IMR-90 (cell line): ENCODE measurements at regions not wholly inside any gene's neighbourhood (a gene's known extent, or its start where the extent isn't known, plus 50 kb on each side); places are given as distances from the start of the nearest gene placed in this dataset.
"Not testable (repeated sequence)": the region's sequence is repeated elsewhere in the genome, so short reads cannot be mapped to it uniquely, and the experiment has no call there.

ENCODE experiments used
- ATAC-seq: fragments of 200-7000 bp; cut with Tn5 transposase; 2 replicates; pipeline ENCODE4 v1.9.1; 2020; ENCODE audit warnings: low read depth, mild to moderate bottlenecking, moderate library complexity
- BruUV-seq: library from RNA; stranded (reverse); fragments of 400-500 nt; replicated peaks from 2 replicates; lab custom pipeline; 2021; lab: Mats Ljungman, UMichigan
- CTCF ChIA-PET: fragments of 300-600 bp; formaldehyde crosslinking; extraction: SDS; loops from one replicate; lab custom pipeline; 2021; ENCODE audit warnings: antibody characterized with exemption; lab: Yijun Ruan, JAX
- POLR2A ChIA-PET: fragments of 300-600 bp; sonication (Branson Sonifier 250); formaldehyde crosslinking; loops from one replicate; lab custom pipeline; 2022; ENCODE audit warnings: antibody characterized with exemption; ENCODE audit not compliant: unreplicated experiment; lab: Charles Lee
- DNase-seq: peaks from one replicate; pipeline ENCODE4 v3.0.0; 2013
- H2AFZ ChIP-seq: replicated peaks from 2 replicates; pipeline ENCODE3; 2013; ENCODE audit warnings: low read length, mild to moderate bottlenecking; ENCODE audit not compliant: poor library complexity
- H2AK5ac ChIP-seq: 2 replicates; pipeline ENCODE4 v1.6.1; 2013; ENCODE audit warnings: low read depth, low read length, inconsistent platforms
- H2AK9ac ChIP-seq: replicated peaks from 2 replicates; pipeline ENCODE3; 2013; ENCODE audit warnings: mild to moderate bottlenecking, low read depth, low read length, moderate library complexity; ENCODE audit not compliant: poor library complexity
- H2BK120ac ChIP-seq: 2 replicates; pipeline ENCODE4 v1.6.1; 2013; ENCODE audit warnings: low read depth, low read length, inconsistent platforms
- H2BK15ac ChIP-seq: 3 replicates; pipeline ENCODE4 v1.6.1; 2013; ENCODE audit warnings: low read depth, low read length, inconsistent platforms
- H2BK20ac ChIP-seq: 2 replicates; pipeline ENCODE4 v1.6.1; 2013; ENCODE audit warnings: low read depth, mild to moderate bottlenecking, inconsistent platforms, low read length, moderate library complexity
- H2BK5ac ChIP-seq: 2 replicates; pipeline ENCODE4 v1.6.1; 2013; ENCODE audit warnings: mild to moderate bottlenecking, low read depth, low read length, inconsistent platforms; ENCODE audit not compliant: poor library complexity, severe bottlenecking
- H3K14ac ChIP-seq: replicated peaks from 2 replicates; pipeline ENCODE4 v1.6.1; 2013; ENCODE audit warnings: low read depth, low read length, inconsistent platforms
- H3K18ac ChIP-seq: 2 replicates; pipeline ENCODE4 v1.6.1; 2013; ENCODE audit warnings: low read depth, low read length, control low read depth
- H3K23ac ChIP-seq: 2 replicates; pipeline ENCODE4 v1.6.1; 2013; ENCODE audit warnings: low read depth, low read length, inconsistent platforms
- H3K27ac ChIP-seq: 2 replicates; pipeline ENCODE4 v1.5.1; 2013; ENCODE audit warnings: mild to moderate bottlenecking, control low read depth, low read length; ENCODE audit not compliant: insufficient read depth
- H3K27me3 ChIP-seq: 2 replicates; pipeline ENCODE4 v1.6.1; 2013; ENCODE audit warnings: low read length; ENCODE audit not compliant: control insufficient read depth, insufficient read depth
- H3K36me3 ChIP-seq: 2 replicates; pipeline ENCODE4 v1.6.1; 2013; ENCODE audit warnings: low read length, mixed read lengths; ENCODE audit not compliant: control insufficient read depth, insufficient read depth
- H3K4ac ChIP-seq: 2 replicates; pipeline ENCODE4 v1.6.1; 2013; ENCODE audit warnings: low read depth, low read length, inconsistent platforms
- H3K4me1 ChIP-seq: 2 replicates; pipeline ENCODE4 v1.6.1; 2013; ENCODE audit warnings: low read length, mixed read lengths; ENCODE audit not compliant: control insufficient read depth, insufficient read depth
- H3K4me2 ChIP-seq: 2 replicates; pipeline ENCODE4 v1.6.1; 2013; ENCODE audit warnings: low read depth, mild to moderate bottlenecking, control low read depth, low read length, moderate library complexity
- H3K4me3 ChIP-seq: 2 replicates; pipeline ENCODE4 v1.5.1; 2013; ENCODE audit warnings: low read depth, mild to moderate bottlenecking, control low read depth, low read length, moderate library complexity; ENCODE audit not compliant: insufficient read depth
- H3K56ac ChIP-seq: 2 replicates; pipeline ENCODE4 v1.6.1; 2013; ENCODE audit warnings: low read length, inconsistent platforms; ENCODE audit not compliant: insufficient read depth; ENCODE audit errors: extremely low read depth
- H3K79me1 ChIP-seq, 2 experiments: 2 replicates each; pipeline ENCODE4 v1.6.1; 2013; ENCODE audit warnings: low read length in 2 of 2, inconsistent platforms in 1 of 2, low read depth in 1 of 2
- H3K9ac ChIP-seq: 2 replicates; pipeline ENCODE4 v1.6.1; 2013; ENCODE audit warnings: low read depth, low read length, control low read depth
- H3K9me1 ChIP-seq: 2 replicates; pipeline ENCODE4 v1.6.1; 2013; ENCODE audit warnings: low read length, inconsistent platforms; ENCODE audit not compliant: insufficient read depth
- H3K9me3 ChIP-seq: 2 replicates; pipeline ENCODE4 v1.6.1; 2013; ENCODE audit warnings: low read length; ENCODE audit not compliant: control insufficient read depth, insufficient read depth
- H4K20me1 ChIP-seq: 2 replicates; pipeline ENCODE4 v1.6.1; 2013; ENCODE audit warnings: low read length, inconsistent platforms; ENCODE audit not compliant: insufficient read depth
- H4K5ac ChIP-seq: 2 replicates; pipeline ENCODE4 v1.6.1; 2013; ENCODE audit warnings: mild to moderate bottlenecking, low read depth, low read length, control low read depth
- H4K8ac ChIP-seq, 2 experiments: 2 replicates each; pipeline ENCODE4 v1.6.1; 2013; ENCODE audit warnings: low read depth in 2 of 2, low read length in 2 of 2, control low read depth in 1 of 2, inconsistent platforms in 1 of 2
- H4K91ac ChIP-seq: 2 replicates; pipeline ENCODE4 v1.6.1; 2013; ENCODE audit warnings: low read depth, low read length, inconsistent platforms; ENCODE audit not compliant: insufficient read depth
- FOS ChIP-seq: fragments of 150-350 bp; IDR thresholded peaks from 2 replicates; pipeline ENCODE4 v1.6.1; 2016; ENCODE audit warnings: low read depth, low read length
- NFE2L2 ChIP-seq: fragments of 150-350 bp; IDR thresholded peaks from 2 replicates; pipeline ENCODE4 v1.6.1; 2016; ENCODE audit warnings: low read depth, mild to moderate bottlenecking, low read length
- SMC3 ChIP-seq: fragments of 150-350 bp; IDR thresholded peaks from 2 replicates; pipeline ENCODE4 v1.6.1; 2016; ENCODE audit warnings: low read depth, mild to moderate bottlenecking, antibody characterized with exemption, low read length, moderate library complexity
- WGBS, 2 experiments: methylation state at CpG; one replicate each; pipeline versions ENCODE4 v1.1.5 to v1.1.7; 2013; ENCODE audit warnings: missing lambda C conversion rate in 2 of 2; ENCODE audit not compliant: insufficient read length in 1 of 2; ENCODE audit errors: extremely low coverage in 2 of 2; 5-methylcytosine and 5-hydroxymethylcytosine counted together
- dilution Hi-C: fragments of 300-500 bp; cut with HindIII; formaldehyde crosslinking; loops from one replicate; pipeline ENCODE4 v1.14.3; 2018; ENCODE audit warnings: low sequenced_read_pairs; ENCODE audit not compliant: unreplicated experiment
- in situ Hi-C: fragments of 300-500 bp; cut with MboI; formaldehyde crosslinking; loops from 3 replicates; pipeline ENCODE4 v1.14.3; 2019; ENCODE audit warnings: low sequenced_read_pairs, inconsistent platforms, mixed read lengths
- intact Hi-C: fragments of 100-400 bp; cut with micrococcal nuclease; formaldehyde crosslinking; loops from 2 replicates; pipeline ENCODE4 v1.10.0; 2022
- TF ChIP-seq, protein P1 (sequence below): fragments of 150-350 bp; IDR thresholded peaks from 2 replicates; pipeline ENCODE4 v1.6.1; 2016; ENCODE audit warnings: low read depth, mild to moderate bottlenecking, low read length, moderate library complexity, borderline replicate concordance

DNA sequence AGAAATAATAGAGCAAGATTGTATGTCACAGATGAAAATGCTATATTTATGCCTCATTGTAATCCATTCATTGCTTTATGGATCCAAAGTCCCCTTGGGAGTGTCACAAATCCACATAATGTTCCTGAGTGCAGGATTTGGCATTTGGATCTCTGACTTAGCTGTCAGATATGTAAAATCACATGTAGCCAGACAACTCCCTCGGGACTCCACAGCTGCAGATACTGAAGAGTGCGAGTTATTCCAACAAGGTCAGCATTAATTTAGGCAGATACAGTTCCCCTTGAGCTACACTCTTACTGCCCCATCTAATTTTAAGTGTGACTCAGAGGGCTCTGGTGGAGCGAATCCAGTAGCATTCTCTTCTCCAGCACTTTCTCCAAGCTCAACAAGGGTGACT, 433.2 kb downstream of the CD83 start:
- intact Hi-C loops (no loop called here), in situ Hi-C loops (no loop called here), dilution Hi-C loops (no loop called here)
- H2BK20ac ChIP-seq: no peak overlapping the region
- no peaks in the 10 kb centered on the region for H4K20me1 ChIP-seq
- no peaks in the 10 kb centered on the region for H3K9me1 ChIP-seq
- no peak overlapping the region for H4K5ac ChIP-seq
- no peak overlapping the region for H2BK5ac ChIP-seq
- H3K27ac ChIP-seq: no peak overlapping the region
- no peak overlapping the region for H4K8ac ChIP-seq
- H3K36me3 ChIP-seq: no peaks in the 10 kb centered on the region
- BruUV-seq: no TSS peak
- no peak overlapping the region for H2AK5ac ChIP-seq
- no peak overlapping the region for H3K4me2 ChIP-seq
- peak overlapping the region; percentile 42 for H2AK9ac ChIP-seq
- no peaks in the 10 kb centered on the region for H3K79me1 ChIP-seq
- CTCF ChIA-PET: interaction anchor here (0.7 kb wide), 1 partner anchor 20 kb away, joined by 3 read pairs; no protein-coding TSS in a partner anchor
- H4K91ac ChIP-seq: no peak overlapping the region
- H3K4ac ChIP-seq: no peak overlapping the region
- TF ChIP-seq NFE2L2 (no peak), SMC3 (no peak), FOS (no peak)
- TF ChIP-seq, protein P1, sequence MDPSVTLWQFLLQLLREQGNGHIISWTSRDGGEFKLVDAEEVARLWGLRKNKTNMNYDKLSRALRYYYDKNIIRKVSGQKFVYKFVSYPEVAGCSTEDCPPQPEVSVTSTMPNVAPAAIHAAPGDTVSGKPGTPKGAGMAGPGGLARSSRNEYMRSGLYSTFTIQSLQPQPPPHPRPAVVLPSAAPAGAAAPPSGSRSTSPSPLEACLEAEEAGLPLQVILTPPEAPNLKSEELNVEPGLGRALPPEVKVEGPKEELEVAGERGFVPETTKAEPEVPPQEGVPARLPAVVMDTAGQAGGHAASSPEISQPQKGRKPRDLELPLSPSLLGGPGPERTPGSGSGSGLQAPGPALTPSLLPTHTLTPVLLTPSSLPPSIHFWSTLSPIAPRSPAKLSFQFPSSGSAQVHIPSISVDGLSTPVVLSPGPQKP: no peak
- H3K4me1 ChIP-seq: no peaks in the 10 kb centered on the region
- H3K27me3 ChIP-seq: no peaks in the 10 kb centered on the region; the same call in 1 of the 2 replicates
- H2BK15ac ChIP-seq: no peak overlapping the region
- POLR2A ChIA-PET: no interaction called here
- no peak overlapping the region for H3K9ac ChIP-seq
- H2BK120ac ChIP-seq: no peak overlapping the region
- H3K23ac ChIP-seq: no peak overlapping the region
- no peak overlapping the region for H3K56ac ChIP-seq
- DNase-seq (peak; percentile 17), ATAC-seq (no peak)
- no peak overlapping the region for H3K14ac ChIP-seq
- no peaks in the 10 kb centered on the region for H3K9me3 ChIP-seq
- no peak overlapping the region for H3K4me3 ChIP-seq
- H2AFZ ChIP-seq: no peak overlapping the region
- H3K18ac ChIP-seq: no peak overlapping the region
- WGBS, 2 experiments: 70% methylated on average over 2 of the region's 3 CpGs; no CpG with 5 or more reads in 1 of the 2 experiments

DNA sequence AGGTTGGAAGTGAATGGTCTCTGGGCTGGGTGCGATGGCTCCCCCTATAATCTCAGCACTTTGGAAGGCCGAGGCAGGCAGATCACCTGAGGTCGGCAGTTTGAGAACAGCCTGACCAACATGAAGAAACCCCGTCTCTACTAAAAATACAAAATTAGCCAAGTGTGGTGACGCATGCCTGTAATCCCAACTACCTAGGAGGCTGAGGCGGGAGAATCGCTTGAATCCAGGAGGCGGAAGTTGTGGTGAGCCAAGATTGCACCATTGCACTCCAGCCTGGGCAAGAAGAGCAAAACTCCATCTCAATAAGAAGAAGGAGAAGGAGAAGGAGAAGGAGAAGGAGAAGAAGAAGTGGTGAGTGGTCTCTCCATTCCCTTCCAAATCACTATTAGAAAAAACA, 434.0 kb downstream of the CD83 start:
- H3K18ac ChIP-seq, H3K9me3 ChIP-seq, BruUV-seq, H4K91ac ChIP-seq, H2AFZ ChIP-seq, DNase-seq, H3K9ac ChIP-seq, H3K27me3 ChIP-seq, H3K79me1 ChIP-seq, H2AK9ac ChIP-seq, H3K4me3 ChIP-seq, ATAC-seq, H3K36me3 ChIP-seq, H2BK5ac ChIP-seq, H4K5ac ChIP-seq, H2BK15ac ChIP-seq, POLR2A ChIA-PET, H2AK5ac ChIP-seq, H3K4me2 ChIP-seq, H3K4ac ChIP-seq, H3K56ac ChIP-seq, H4K8ac ChIP-seq, in situ Hi-C loops, dilution Hi-C loops, H3K9me1 ChIP-seq, H3K14ac ChIP-seq, H3K23ac ChIP-seq, H3K4me1 ChIP-seq, H4K20me1 ChIP-seq, H3K27ac ChIP-seq, intact Hi-C loops, H2BK20ac ChIP-seq, H2BK120ac ChIP-seq: not testable (repeated sequence)
- no CpG with 5 or more reads among the region's 8 CpGs for WGBS, 2 experiments
- CTCF ChIA-PET: interaction anchor here (0.7 kb wide), 1 partner anchor 21 kb away, joined by 3 read pairs; no protein-coding TSS in a partner anchor
